Mesendoderm (in vitro differentiated cells): ENCODE measurements at regions not wholly inside any gene's neighbourhood (a gene's known extent, or its start where the extent isn't known, plus 50 kb on each side); places are given as distances from the start of the nearest gene placed in this dataset. TPM values are rescaled to one million over a fixed set of nuclear protein-coding genes. Genes with fewer than 3 reads are reported as not detected.

Experiments
- small RNA-seq: library from polyadenylated mRNA; stranded (forward); fragments of <200 nt; extraction: miRNeasy Mini kit (QIAGEN cat#:217004); gene quantifications from one replicate; pipeline ENCODE3, GENCODE V24; 2013; ENCODE audit not compliant: insufficient read depth

Small RNAs in the stretch of these regions (small RNA-seq; reads per million reads assigned to genes)
- gene AC092266.1 (not detected), gene RF00019 (not detected)
